K562 (cell line): ENCODE measurements at regions not wholly inside any gene's neighbourhood (a gene's known extent, or its start where the extent isn't known, plus 50 kb on each side); places are given as distances from the start of the nearest gene placed in this dataset.
A peak's percentile ranks its signal among the peaks of the same experiment; 100 is the strongest.

ENCODE experiments used
- ARID1B ChIP-seq: fragments of 450-650 bp; IDR thresholded peaks from 2 replicates; pipeline ENCODE4 v1.6.1; 2016; ENCODE audit warnings: antibody characterized with exemption, mild to moderate bottlenecking, inconsistent platforms
- DPF2 ChIP-seq: fragments of 450-650 bp; IDR thresholded peaks from 2 replicates; pipeline ENCODE4 v1.6.1; 2016
- FOSL1 ChIP-seq: fragments of 200-800 bp; sonication (Bioruptor generic); conservative IDR thresholded peaks from 2 replicates; pipeline ENCODE4 v1.6.1; 2016; ENCODE audit warnings: missing genetic modification characterization, missing compliant biosample characterization
- FOXP1 ChIP-seq: sonication (generic); formaldehyde crosslinking; IDR thresholded peaks from 2 replicates; pipeline ENCODE4 v1.8.0; 2022; ENCODE audit warnings: mild to moderate bottlenecking, missing genetic modification reagents
- JUNB ChIP-seq: fragments of 450-650 bp; formaldehyde crosslinking; conservative IDR thresholded peaks from 2 replicates; pipeline ENCODE4 v1.4.0; 2020; ENCODE audit warnings: mild to moderate bottlenecking
- JUND ChIP-seq, 2 experiments: IDR thresholded peaks; 2 replicates in 1 of 2; 3 replicates in 1 of 2; pipeline ENCODE4 v1.6.1; 2011; ENCODE audit warnings: borderline replicate concordance in 2 of 2, low read depth in 2 of 2, low read length in 2 of 2, improper control_type of control experiment in 1 of 2, missing biosample characterization in 1 of 2, missing genetic modification characterization in 1 of 2, missing genetic modification reagents in 1 of 2
- NR2C2 ChIP-seq, 2 experiments: fragments of 200-800 bp in 1 of 2; sonication (Bioruptor generic) in 1 of 2; sonication (generic) in 1 of 2; formaldehyde crosslinking in 1 of 2; IDR thresholded peaks; 2 replicates each; pipeline versions ENCODE4 v1.6.1 to v1.8.0; 2016 to 2022; ENCODE audit warnings: mild to moderate bottlenecking in 1 of 2, missing compliant biosample characterization in 1 of 2, missing genetic modification characterization in 1 of 2, missing genetic modification reagents in 1 of 2
- SMARCA4 ChIP-seq: fragments of 450-650 bp; IDR thresholded peaks from 2 replicates; pipeline ENCODE4 v1.6.1; 2016
- SMARCE1 ChIP-seq: fragments of 450-650 bp; IDR thresholded peaks from 2 replicates; pipeline ENCODE4 v1.7.1; 2016; ENCODE audit warnings: mild to moderate bottlenecking
- ZEB2 ChIP-seq: fragments of 450-650 bp; IDR thresholded peaks from 2 replicates; pipeline ENCODE4 v1.6.1; 2016
- TF ChIP-seq, protein P1 (sequence below), 2 experiments: fragments of 450-650 bp in 1 of 2; sonication (generic) in 1 of 2; formaldehyde crosslinking in 1 of 2; IDR thresholded peaks; 2 replicates each; pipeline versions ENCODE4 v1.7.1 to v1.9.0; 2016 to 2022; ENCODE audit warnings: inconsistent platforms in 1 of 2, mild to moderate bottlenecking in 1 of 2, missing genetic modification reagents in 1 of 2
- TF ChIP-seq, protein P2 (sequence below): fragments of 450-650 bp; IDR thresholded peaks from 2 replicates; pipeline ENCODE4 v1.7.1; 2018; ENCODE audit warnings: mild to moderate bottlenecking, low read depth; ENCODE audit not compliant: partially characterized antibody
- TF ChIP-seq, protein P3 (sequence below), 2 experiments: fragments of 450-650 bp in 1 of 2; sonication (generic) in 1 of 2; formaldehyde crosslinking in 1 of 2; IDR thresholded peaks in 1 of 2; conservative IDR thresholded peaks in 1 of 2; 2 replicates each; pipeline versions ENCODE4 v1.6.1 to v1.8.1; 2016 to 2023; ENCODE audit warnings: mild to moderate bottlenecking in 2 of 2, moderate library complexity in 2 of 2, inconsistent platforms in 1 of 2, missing genetic modification reagents in 1 of 2

DNA sequence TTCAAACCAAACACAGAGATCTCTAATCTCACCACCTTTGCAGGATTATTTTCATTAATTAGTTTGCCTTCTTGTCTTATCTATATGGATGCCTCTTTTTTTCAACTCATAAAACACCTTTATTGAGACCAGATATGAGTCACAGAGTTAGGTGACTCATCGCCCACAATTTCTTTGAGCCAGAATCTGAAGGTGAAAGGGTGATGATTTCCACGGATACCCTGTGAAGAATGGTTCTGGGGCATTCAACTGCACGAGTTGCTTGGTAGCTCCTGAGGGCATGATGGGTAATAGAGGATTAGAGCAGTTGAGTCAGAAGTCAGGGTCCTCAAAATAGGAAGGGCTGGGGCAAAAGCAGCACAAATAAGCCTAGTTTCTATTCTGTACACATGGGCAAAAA, 128.2 kb downstream of the TBX19 start (continued):
- TF ChIP-seq JUND (IDR thresholded peaks at IDR 0.05; ENCODE audit: borderline replicate concordance, low read depth, low read length) (peak; percentile 95), JUND (tag; IDR thresholded peaks at IDR 0.05; ENCODE audit: borderline replicate concordance, low read depth, low read length) (peak; percentile 96), SMARCE1 (peak; percentile 80), NR2C2 (CRISPR knock-in tag; IDR thresholded peaks at IDR 0.05) (no peak), NR2C2 (tag; IDR thresholded peaks at IDR 0.05) (0 out of 2 replicates have a peak, but pooled peaks have one; percentile 14), SMARCA4 (peak; percentile 71; the same call in 1 of the 2 replicates), JUNB (CRISPR knock-in tag) (peak; percentile 78), FOSL1 (peak; percentile 98), ARID1B (peak; percentile 61), DPF2 (peak; percentile 56), ZEB2 (peak; percentile 52; the same call in 1 of the 2 replicates), FOXP1 (no peak)
- TF ChIP-seq, protein P1, sequence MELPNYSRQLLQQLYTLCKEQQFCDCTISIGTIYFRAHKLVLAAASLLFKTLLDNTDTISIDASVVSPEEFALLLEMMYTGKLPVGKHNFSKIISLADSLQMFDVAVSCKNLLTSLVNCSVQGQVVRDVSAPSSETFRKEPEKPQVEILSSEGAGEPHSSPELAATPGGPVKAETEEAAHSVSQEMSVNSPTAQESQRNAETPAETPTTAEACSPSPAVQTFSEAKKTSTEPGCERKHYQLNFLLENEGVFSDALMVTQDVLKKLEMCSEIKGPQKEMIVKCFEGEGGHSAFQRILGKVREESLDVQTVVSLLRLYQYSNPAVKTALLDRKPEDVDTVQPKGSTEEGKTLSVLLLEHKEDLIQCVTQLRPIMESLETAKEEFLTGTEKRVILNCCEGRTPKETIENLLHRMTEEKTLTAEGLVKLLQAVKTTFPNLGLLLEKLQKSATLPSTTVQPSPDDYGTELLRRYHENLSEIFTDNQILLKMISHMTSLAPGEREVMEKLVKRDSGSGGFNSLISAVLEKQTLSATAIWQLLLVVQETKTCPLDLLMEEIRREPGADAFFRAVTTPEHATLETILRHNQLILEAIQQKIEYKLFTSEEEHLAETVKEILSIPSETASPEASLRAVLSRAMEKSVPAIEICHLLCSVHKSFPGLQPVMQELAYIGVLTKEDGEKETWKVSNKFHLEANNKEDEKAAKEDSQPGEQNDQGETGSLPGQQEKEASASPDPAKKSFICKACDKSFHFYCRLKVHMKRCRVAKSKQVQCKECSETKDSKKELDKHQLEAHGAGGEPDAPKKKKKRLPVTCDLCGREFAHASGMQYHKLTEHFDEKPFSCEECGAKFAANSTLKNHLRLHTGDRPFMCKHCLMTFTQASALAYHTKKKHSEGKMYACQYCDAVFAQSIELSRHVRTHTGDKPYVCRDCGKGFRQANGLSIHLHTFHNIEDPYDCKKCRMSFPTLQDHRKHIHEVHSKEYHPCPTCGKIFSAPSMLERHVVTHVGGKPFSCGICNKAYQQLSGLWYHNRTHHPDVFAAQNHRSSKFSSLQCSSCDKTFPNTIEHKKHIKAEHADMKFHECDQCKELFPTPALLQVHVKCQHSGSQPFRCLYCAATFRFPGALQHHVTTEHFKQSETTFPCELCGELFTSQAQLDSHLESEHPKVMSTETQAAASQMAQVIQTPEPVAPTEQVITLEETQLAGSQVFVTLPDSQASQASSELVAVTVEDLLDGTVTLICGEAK (IDR thresholded peaks at IDR 0.05) = peak; percentile 95
- TF ChIP-seq, protein P1 (CRISPR knock-in tag; IDR thresholded peaks at IDR 0.05) = peak; percentile 94
- TF ChIP-seq, protein P2, sequence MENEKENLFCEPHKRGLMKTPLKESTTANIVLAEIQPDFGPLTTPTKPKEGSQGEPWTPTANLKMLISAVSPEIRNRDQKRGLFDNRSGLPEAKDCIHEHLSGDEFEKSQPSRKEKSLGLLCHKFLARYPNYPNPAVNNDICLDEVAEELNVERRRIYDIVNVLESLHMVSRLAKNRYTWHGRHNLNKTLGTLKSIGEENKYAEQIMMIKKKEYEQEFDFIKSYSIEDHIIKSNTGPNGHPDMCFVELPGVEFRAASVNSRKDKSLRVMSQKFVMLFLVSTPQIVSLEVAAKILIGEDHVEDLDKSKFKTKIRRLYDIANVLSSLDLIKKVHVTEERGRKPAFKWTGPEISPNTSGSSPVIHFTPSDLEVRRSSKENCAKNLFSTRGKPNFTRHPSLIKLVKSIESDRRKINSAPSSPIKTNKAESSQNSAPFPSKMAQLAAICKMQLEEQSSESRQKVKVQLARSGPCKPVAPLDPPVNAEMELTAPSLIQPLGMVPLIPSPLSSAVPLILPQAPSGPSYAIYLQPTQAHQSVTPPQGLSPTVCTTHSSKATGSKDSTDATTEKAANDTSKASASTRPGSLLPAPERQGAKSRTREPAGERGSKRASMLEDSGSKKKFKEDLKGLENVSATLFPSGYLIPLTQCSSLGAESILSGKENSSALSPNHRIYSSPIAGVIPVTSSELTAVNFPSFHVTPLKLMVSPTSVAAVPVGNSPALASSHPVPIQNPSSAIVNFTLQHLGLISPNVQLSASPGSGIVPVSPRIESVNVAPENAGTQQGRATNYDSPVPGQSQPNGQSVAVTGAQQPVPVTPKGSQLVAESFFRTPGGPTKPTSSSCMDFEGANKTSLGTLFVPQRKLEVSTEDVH = no peak
- TF ChIP-seq, protein P3, sequence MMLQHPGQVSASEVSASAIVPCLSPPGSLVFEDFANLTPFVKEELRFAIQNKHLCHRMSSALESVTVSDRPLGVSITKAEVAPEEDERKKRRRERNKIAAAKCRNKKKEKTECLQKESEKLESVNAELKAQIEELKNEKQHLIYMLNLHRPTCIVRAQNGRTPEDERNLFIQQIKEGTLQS (IDR thresholded peaks at IDR 0.05) = peak; percentile 95
- TF ChIP-seq, protein P3 (CRISPR knock-in tag; conservative IDR thresholded peaks at IDR 0.05) = peak; percentile 88
